A549 (cell line): ENCODE measurements at regions not wholly inside any gene's neighbourhood (a gene's known extent, or its start where the extent isn't known, plus 50 kb on each side); places are given as distances from the start of the nearest gene placed in this dataset.
A peak's percentile ranks its signal among the peaks of the same experiment; 100 is the strongest.

Experiments used
- ATAC-seq, 2 experiments: fragments of 200-7000 bp in 1 of 2; fragments of >200 bp in 1 of 2; cut with Nextera tagmentation in 1 of 2; cut with Tn5 transposase in 1 of 2; 3 replicates each; pipeline versions ENCODE4 v1.8.0 to v1.9.1; 2018 to 2020; ENCODE audit warnings: mild to moderate bottlenecking in 1 of 2, moderate library complexity in 1 of 2
- CTCF ChIA-PET: fragments of 300-600 bp; sonication (Branson Sonifier 250); formaldehyde crosslinking; extraction: SDS; loops from one replicate; lab custom pipeline; 2021; ENCODE audit warnings: antibody characterized with exemption, inconsistent platforms; lab: Yijun Ruan, JAX
- POLR2A ChIA-PET: fragments of 350-600 bp; formaldehyde crosslinking; extraction: SDS; loops from one replicate; lab custom pipeline; 2021; ENCODE audit warnings: antibody characterized with exemption, inconsistent platforms; lab: Yijun Ruan, JAX
- DNase-seq, 2 experiments: peaks; one replicate each; pipeline versions ENCODE4 v3.0.0 to v3.0.0-alpha.2; 2011 to 2016; ENCODE audit warnings: low read depth in 1 of 2, low spot score in 1 of 2
- FAIRE-seq: peaks from 2 replicates; lab custom pipeline; 2011; peaks lifted over from hg19 to GRCh38; lab: Jason Lieb, UNC
- H3K27ac ChIP-seq, 2 experiments: fragments of >200 bp; sonication (Bioruptor Twin); formaldehyde crosslinking; 3 replicates each; pipeline ENCODE4 v1.5.1; 2016 to 2017
- H3K4me1 ChIP-seq: fragments of >200 bp; sonication (Bioruptor Twin); formaldehyde crosslinking; 3 replicates; pipeline ENCODE4 v1.6.1; 2016
- H3K4me2 ChIP-seq: fragments of >200 bp; sonication (Bioruptor Twin); formaldehyde crosslinking; 3 replicates; pipeline ENCODE4 v1.6.1; 2016
- H3K4me3 ChIP-seq: fragments of >200 bp; sonication (Bioruptor Twin); formaldehyde crosslinking; 3 replicates; pipeline ENCODE4 v1.5.1; 2016
- H3K9me3 ChIP-seq: fragments of >200 bp; sonication (Bioruptor Twin); formaldehyde crosslinking; 3 replicates; pipeline ENCODE4 v1.6.1; 2016
- BCL3 ChIP-seq: fragments of >200 bp; sonication (Bioruptor Twin); formaldehyde crosslinking; IDR thresholded peaks from 3 replicates; pipeline ENCODE4 v1.6.1; 2016
- BHLHE40 ChIP-seq: IDR thresholded peaks from 2 replicates; pipeline ENCODE4 v1.6.1; 2012; ENCODE audit warnings: low read depth, low read length, inconsistent platforms
- CHD2 ChIP-seq: fragments of 150-350 bp; IDR thresholded peaks from 2 replicates; pipeline ENCODE4 v1.6.1; 2014; ENCODE audit warnings: low read length; ENCODE audit not compliant: partially characterized antibody
- EHMT2 ChIP-seq: fragments of 200-600 bp; sonication (generic); IDR thresholded peaks from 2 replicates; pipeline ENCODE4 v1.6.1; 2016; ENCODE audit warnings: antibody characterized with exemption, low read depth, mild to moderate bottlenecking, moderate library complexity
- ELK1 ChIP-seq: fragments of 150-350 bp; IDR thresholded peaks from 2 replicates; pipeline ENCODE4 v1.6.1; 2014; ENCODE audit warnings: low read depth, mild to moderate bottlenecking, low read length
- FOSB ChIP-seq: fragments of 250-450 bp; sonication (Bioruptor Pico); IDR thresholded peaks from 2 replicates; pipeline ENCODE4 v1.5.0; 2020; ENCODE audit warnings: mild to moderate bottlenecking, moderate library complexity
- HDAC2 ChIP-seq: fragments of 200-600 bp; sonication (generic); IDR thresholded peaks from 2 replicates; pipeline ENCODE4 v1.6.1; 2016
- HES2 ChIP-seq: fragments of >200 bp; sonication (Bioruptor Twin); formaldehyde crosslinking; IDR thresholded peaks from 2 replicates; pipeline ENCODE4 v1.6.1; 2016
- HMGXB4 ChIP-seq: fragments of 250-450 bp; sonication (Bioruptor Pico); IDR thresholded peaks from 2 replicates; pipeline ENCODE4 v1.5.0; 2021; ENCODE audit warnings: mild to moderate bottlenecking, moderate library complexity, borderline replicate concordance
- HOXA7 ChIP-seq: fragments of 250-450 bp; sonication (Bioruptor Pico); IDR thresholded peaks from 2 replicates; pipeline ENCODE4 v1.5.0; 2020; ENCODE audit warnings: mild to moderate bottlenecking, moderate library complexity
- HOXB5 ChIP-seq: fragments of 250-450 bp; sonication (Bioruptor Pico); IDR thresholded peaks from 2 replicates; pipeline ENCODE4 v1.5.0; 2020; ENCODE audit warnings: mild to moderate bottlenecking, moderate library complexity
- JUN ChIP-seq, 2 experiments: fragments of >200 bp; sonication (Bioruptor Twin); formaldehyde crosslinking; IDR thresholded peaks; 2 replicates in 1 of 2; 3 replicates in 1 of 2; pipeline ENCODE4 v1.6.1; 2016 to 2017
- KDM5A ChIP-seq: fragments of 200-600 bp; sonication (generic); IDR thresholded peaks from 2 replicates; pipeline ENCODE4 v1.6.1; 2016; ENCODE audit warnings: antibody characterized with exemption, mild to moderate bottlenecking
- MAFK ChIP-seq: fragments of 450-650 bp; IDR thresholded peaks from 2 replicates; pipeline ENCODE4 v1.6.1; 2014; ENCODE audit not compliant: partially characterized antibody
- MYC ChIP-seq: IDR thresholded peaks from 2 replicates; pipeline ENCODE4 v1.6.1; 2012; ENCODE audit warnings: mild to moderate bottlenecking, inconsistent platforms, low read length, improper control_type of control experiment, borderline replicate concordance
- NPAS2 ChIP-seq: fragments of 250-450 bp; sonication (Bioruptor Pico); IDR thresholded peaks from 2 replicates; pipeline ENCODE4 v1.8.0; 2022; ENCODE audit warnings: mild to moderate bottlenecking, moderate library complexity, borderline replicate concordance
- NR3C1 ChIP-seq: fragments of >200 bp; sonication (Bioruptor Twin); formaldehyde crosslinking; IDR thresholded peaks from 3 replicates; pipeline ENCODE4 v1.6.1; 2017
- PHF8 ChIP-seq: fragments of 200-600 bp; sonication (generic); IDR thresholded peaks from 2 replicates; pipeline ENCODE4 v1.6.1; 2016; ENCODE audit warnings: low read depth, mild to moderate bottlenecking, antibody characterized with exemption, moderate library complexity, borderline replicate concordance
- POLR2A ChIP-seq: IDR thresholded peaks from 2 replicates; pipeline ENCODE4 v1.6.1; 2012; ENCODE audit warnings: mild to moderate bottlenecking, low read length
- RAD21 ChIP-seq, 2 experiments: fragments of >200 bp in 1 of 2; sonication (Bioruptor Twin) in 1 of 2; formaldehyde crosslinking in 1 of 2; IDR thresholded peaks in 1 of 2; conservative IDR thresholded peaks in 1 of 2; 2 replicates in 1 of 2; 3 replicates in 1 of 2; pipeline ENCODE4 v1.6.1; 2012 to 2018; ENCODE audit warnings: inconsistent platforms in 1 of 2
- RCOR1 ChIP-seq: fragments of 150-350 bp; IDR thresholded peaks from 2 replicates; pipeline ENCODE4 v1.6.1; 2014; ENCODE audit warnings: antibody characterized with exemption, low read length, low read depth
- REST ChIP-seq: fragments of 200-600 bp; sonication (generic); IDR thresholded peaks from 2 replicates; pipeline ENCODE4 v1.6.1; 2016; ENCODE audit warnings: antibody characterized with exemption, mild to moderate bottlenecking, moderate library complexity
- SREBF2 ChIP-seq: fragments of 450-650 bp; IDR thresholded peaks from 2 replicates; pipeline ENCODE4 v1.6.1; 2014; ENCODE audit warnings: mild to moderate bottlenecking, moderate library complexity
- TFCP2L1 ChIP-seq: fragments of 250-450 bp; sonication (Bioruptor Pico); IDR thresholded peaks from 2 replicates; pipeline ENCODE4 v1.5.0; 2021; ENCODE audit warnings: mild to moderate bottlenecking
- USF2 ChIP-seq: fragments of 450-650 bp; IDR thresholded peaks from 2 replicates; pipeline ENCODE4 v1.6.1; 2014; ENCODE audit warnings: antibody characterized with exemption
- ZFP36 ChIP-seq: fragments of 450-650 bp; IDR thresholded peaks from 2 replicates; pipeline ENCODE4 v1.6.1; 2014; ENCODE audit warnings: borderline replicate concordance; ENCODE audit not compliant: partially characterized antibody
- ZSCAN20 ChIP-seq: fragments of 250-450 bp; sonication (Bioruptor Pico); IDR thresholded peaks from 2 replicates; pipeline ENCODE4 v1.8.0; 2022; ENCODE audit warnings: mild to moderate bottlenecking, moderate library complexity
- WGBS: methylation state at CpG from one replicate; pipeline ENCODE4 v1.1.6; 2017; ENCODE audit errors: missing lambda C conversion rate; 5-methylcytosine and 5-hydroxymethylcytosine counted together

GRCh38 chr2:168392024-168392423 is 64.0 kb upstream of the CERS6 start:
- H3K27ac ChIP-seq, result no peak overlapping the region
- ChIA-PET CTCF (no interaction called here), POLR2A (no interaction called here)
- H3K4me2 ChIP-seq, result no peak overlapping the region
- ATAC-seq, result no peak
- WGBS, result 11% methylated on average over 2 of the region's 2 CpGs
- no peaks in the 10 kb centered on the region for H3K4me1 ChIP-seq
- no peak overlapping the region for H3K4me3 ChIP-seq
- no peak for TF ChIP-seq NPAS2 (CRISPR knock-in tag)
- no peak for TF ChIP-seq ZSCAN20 (CRISPR knock-in tag)
- TF ChIP-seq NR3C1, result no peak
- no peak for TF ChIP-seq SREBF2
- TF ChIP-seq HOXA7 (CRISPR knock-in tag), result no peak
- TF ChIP-seq RAD21 (conservative IDR thresholded peaks at IDR 0.05 in 1 of 2, IDR thresholded peaks at IDR 0.05 in 1 of 2), result no peak
- TF ChIP-seq BCL3, result no peak
- no peak for TF ChIP-seq HES2
- TF ChIP-seq, all 56 proteins: peak for 0
- H3K9me3 ChIP-seq, result no peaks in the 10 kb centered on the region
- no peak for FAIRE-seq
- DNase-seq, result no peak

GRCh38 chr2:168392797-168393196 is 63.3 kb upstream of the CERS6 start:
- Histone ChIP-seq H3K27ac (no peak overlapping the region), H3K4me3 (no peak overlapping the region), H3K9me3 (no peaks in the 10 kb centered on the region), H3K4me2 (no peak overlapping the region), H3K4me1 (no peaks in the 10 kb centered on the region)
- ChIA-PET POLR2A (no interaction called here), CTCF (no interaction called here)
- 78% methylated on average over 4 of the region's 4 CpGs for WGBS
- DNase-seq, result no peak
- no peak for FAIRE-seq
- TF ChIP-seq MAFK (peak; percentile 76), MYC (no peak)
- ATAC-seq, result no peak

GRCh38 chr2:168394262-168394661 is 61.8 kb upstream of the CERS6 start:
- H3K4me3 ChIP-seq, result no peak overlapping the region
- no peaks in the 10 kb centered on the region for H3K4me1 ChIP-seq
- no peak for TF ChIP-seq CHD2
- no peak for TF ChIP-seq KDM5A
- TF ChIP-seq ZFP36, result no peak
- no peak for TF ChIP-seq REST
- TF ChIP-seq TFCP2L1, result no peak
- TF ChIP-seq USF2, result no peak
- TF ChIP-seq JUN (IDR thresholded peaks at IDR 0.05), result no peak
- TF ChIP-seq EHMT2, result no peak
- no peak for TF ChIP-seq HDAC2
- TF ChIP-seq POLR2A, result no peak
- no peak for TF ChIP-seq HOXB5
- no peak for TF ChIP-seq HMGXB4 (CRISPR knock-in tag)
- TF ChIP-seq BHLHE40, result no peak
- no peak for TF ChIP-seq FOSB (CRISPR knock-in tag)
- no peak for TF ChIP-seq RCOR1
- TF ChIP-seq PHF8, result no peak
- TF ChIP-seq ZSCAN20 (CRISPR knock-in tag), result no peak
- TF ChIP-seq ELK1, result no peak
- ATAC-seq (no peak), DNase-seq (no peak), FAIRE-seq (no peak)
- CTCF ChIA-PET, result no interaction called here
- POLR2A ChIA-PET, result no interaction called here
- H3K4me2 ChIP-seq, result no peak overlapping the region
- H3K27ac ChIP-seq, result no peak overlapping the region
- no peaks in the 10 kb centered on the region for H3K9me3 ChIP-seq
